A673 (cell line): ENCODE measurements at regions not wholly inside any gene's neighbourhood (a gene's known extent, or its start where the extent isn't known, plus 50 kb on each side); places are given as distances from the start of the nearest gene placed in this dataset.
"Not testable (repeated sequence)": the region's sequence is repeated elsewhere in the genome, so short reads cannot be mapped to it uniquely, and the experiment has no call there.

Experiments
- BruUV-seq: library from RNA; stranded (reverse); fragments of 400-500 nt; replicated peaks from 2 replicates; lab custom pipeline; 2021; lab: Mats Ljungman, UMichigan
- CTCF ChIA-PET: fragments of 300-600 bp; sonication (Branson Sonifier 250); formaldehyde crosslinking; loops from one replicate; lab custom pipeline; 2022; ENCODE audit warnings: antibody characterized with exemption; lab: Charles Lee
- POLR2A ChIA-PET: fragments of 300-600 bp; sonication (Branson Sonifier 250); formaldehyde crosslinking; loops from one replicate; lab custom pipeline; 2022; ENCODE audit warnings: antibody characterized with exemption; ENCODE audit not compliant: low non-redundant PET; lab: Charles Lee
- DNase-seq: peaks from one replicate; pipeline ENCODE4 v3.0.0-alpha.2; 2015; ENCODE audit warnings: low spot score
- H3K27ac ChIP-seq: fragments of 200-600 bp; sonication (generic); 2 replicates; pipeline ENCODE4 v1.5.1; 2016; ENCODE audit warnings: mixed run types, low read depth, mild to moderate bottlenecking, mixed read lengths, antibody characterized with exemption, low read length; ENCODE audit not compliant: poor library complexity, severe bottlenecking
- H3K27me3 ChIP-seq: fragments of 200-600 bp; sonication (generic); replicated peaks from 2 replicates; pipeline ENCODE4 v1.6.1; 2017; ENCODE audit warnings: mixed run types, low read depth, mild to moderate bottlenecking, mixed read lengths, antibody characterized with exemption, low read length; ENCODE audit not compliant: insufficient read depth, poor library complexity
- H3K36me3 ChIP-seq: fragments of 200-600 bp; sonication (generic); 2 replicates; pipeline ENCODE4 v1.6.1; 2016; ENCODE audit warnings: mixed run types, mild to moderate bottlenecking, mixed read lengths, antibody characterized with exemption, low read length; ENCODE audit not compliant: insufficient read depth, poor library complexity, severe bottlenecking
- H3K4me1 ChIP-seq: fragments of 200-600 bp; sonication (generic); 2 replicates; pipeline ENCODE4 v1.6.1; 2017; ENCODE audit warnings: mixed run types, mild to moderate bottlenecking, mixed read lengths, antibody characterized with exemption, low read length; ENCODE audit not compliant: insufficient read depth, poor library complexity, severe bottlenecking
- H3K4me3 ChIP-seq: fragments of 200-600 bp; sonication (generic); 2 replicates; pipeline ENCODE4 v1.5.1; 2016; ENCODE audit warnings: low read depth, mixed run types, mild to moderate bottlenecking, mixed read lengths, low read length; ENCODE audit not compliant: poor library complexity, severe bottlenecking
- H3K9me3 ChIP-seq: fragments of 200-600 bp; sonication (generic); 2 replicates; pipeline ENCODE4 v1.6.1; 2016; ENCODE audit warnings: mixed run types, low read depth, mild to moderate bottlenecking, mixed read lengths, antibody characterized with exemption, low read length; ENCODE audit not compliant: poor library complexity, severe bottlenecking
- intact Hi-C: fragments of 100-400 bp; cut with micrococcal nuclease; formaldehyde crosslinking; loops from one replicate; pipeline ENCODE4 v1.10.0; 2022; ENCODE audit not compliant: unreplicated experiment

GRCh38 chr21:10366210-10366609, 155.2 kb upstream of the TPTE start:
- CTCF ChIA-PET, H3K27me3 ChIP-seq, BruUV-seq, H3K36me3 ChIP-seq, H3K4me1 ChIP-seq, DNase-seq, H3K27ac ChIP-seq, H3K4me3 ChIP-seq, intact Hi-C loops, POLR2A ChIA-PET: not testable (repeated sequence)
- H3K9me3 ChIP-seq: peaks cover 27% of the 10 kb centered on the region

DNA sequence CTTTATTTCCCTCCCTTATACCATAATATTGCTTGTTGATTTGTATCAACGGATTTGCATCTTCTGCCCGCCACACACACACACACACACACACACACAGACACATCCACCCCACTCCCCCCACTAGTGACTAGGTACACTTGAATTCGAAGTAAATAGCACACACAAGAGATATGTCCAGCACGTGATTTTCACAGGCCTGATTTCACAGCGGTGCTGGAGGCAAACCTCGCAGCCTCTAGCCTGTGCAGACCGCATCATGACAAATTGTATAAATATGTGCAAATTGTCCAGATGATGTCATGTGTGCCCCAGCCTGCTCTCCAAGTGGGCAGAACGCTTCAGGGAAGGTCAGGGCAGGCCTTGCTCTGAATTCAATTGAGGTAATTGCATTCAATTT, 153.8 kb upstream of the TPTE start:
- BruUV-seq, CTCF ChIA-PET, H3K36me3 ChIP-seq, POLR2A ChIA-PET, H3K4me3 ChIP-seq, H3K4me1 ChIP-seq, H3K27ac ChIP-seq, intact Hi-C loops, H3K27me3 ChIP-seq, DNase-seq: not testable (repeated sequence)
- H3K9me3 ChIP-seq: peaks cover 13% of the 10 kb centered on the region

DNA sequence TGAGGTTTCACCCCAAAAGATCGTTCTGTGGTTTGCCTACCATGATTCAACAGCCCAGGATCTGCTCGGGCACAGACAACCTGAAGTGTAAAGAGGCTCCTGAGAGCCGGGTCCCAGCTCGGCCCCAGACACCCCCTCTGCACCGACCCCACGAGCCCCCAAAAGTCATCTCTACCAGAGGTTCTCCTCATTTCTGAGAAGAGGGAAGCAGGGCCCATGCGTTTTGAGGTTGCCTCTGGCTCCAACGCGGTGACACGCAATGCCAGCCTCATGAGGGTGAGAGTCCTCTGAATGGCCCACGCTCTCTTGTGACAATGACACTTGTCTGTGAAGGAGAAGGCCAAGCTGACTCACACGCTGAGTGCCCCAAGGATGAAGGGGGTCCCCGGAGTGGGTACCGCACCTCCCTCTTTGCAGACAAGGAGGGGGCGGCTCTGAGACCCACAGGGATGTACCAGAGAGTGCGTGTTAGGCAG, 153.0 kb upstream of the TPTE start:
- DNase-seq: not testable (repeated sequence)

GRCh38 chr21:10369289-10369688, 152.1 kb upstream of the TPTE start:
- POLR2A ChIA-PET, CTCF ChIA-PET, BruUV-seq: not testable (repeated sequence)

More for the DNA sequence above, 153.0 kb upstream of the TPTE start:
- H3K27ac ChIP-seq, intact Hi-C loops, H3K4me1 ChIP-seq, POLR2A ChIA-PET, CTCF ChIA-PET, H3K27me3 ChIP-seq, H3K4me3 ChIP-seq, H3K36me3 ChIP-seq, H3K9me3 ChIP-seq, BruUV-seq: not testable (repeated sequence)

DNA sequence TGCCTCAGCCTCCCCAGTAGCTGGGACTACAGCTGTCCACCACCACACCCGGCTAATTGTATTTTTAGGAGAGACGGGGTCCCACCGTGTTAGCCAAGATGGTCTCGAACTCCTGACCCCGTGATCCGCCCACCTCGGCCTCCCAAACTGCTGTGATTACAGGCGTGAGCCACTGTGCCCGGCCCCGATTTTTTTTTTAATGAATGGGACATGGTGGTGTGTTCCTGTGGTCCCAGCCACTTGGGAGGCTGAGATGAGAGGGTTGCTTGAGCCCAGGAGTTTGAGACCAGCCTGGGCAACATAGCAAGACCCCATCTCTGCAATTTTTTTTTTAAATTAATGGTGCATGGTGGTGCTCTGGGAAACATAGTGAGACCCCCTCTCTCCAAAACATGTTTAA, 143.6 kb upstream of the TPTE start:
- POLR2A ChIA-PET, H3K4me3 ChIP-seq, H3K4me1 ChIP-seq, H3K36me3 ChIP-seq, CTCF ChIA-PET, BruUV-seq, DNase-seq, H3K27ac ChIP-seq, H3K27me3 ChIP-seq, intact Hi-C loops: not testable (repeated sequence)
- peaks cover 49% of the 10 kb centered on the region for H3K9me3 ChIP-seq

More at GRCh38 chr21:10369289-10369688, 152.1 kb upstream of the TPTE start:
- H3K4me3 ChIP-seq, intact Hi-C loops, H3K36me3 ChIP-seq, DNase-seq, H3K9me3 ChIP-seq, H3K4me1 ChIP-seq, H3K27ac ChIP-seq, H3K27me3 ChIP-seq: not testable (repeated sequence)

DNA sequence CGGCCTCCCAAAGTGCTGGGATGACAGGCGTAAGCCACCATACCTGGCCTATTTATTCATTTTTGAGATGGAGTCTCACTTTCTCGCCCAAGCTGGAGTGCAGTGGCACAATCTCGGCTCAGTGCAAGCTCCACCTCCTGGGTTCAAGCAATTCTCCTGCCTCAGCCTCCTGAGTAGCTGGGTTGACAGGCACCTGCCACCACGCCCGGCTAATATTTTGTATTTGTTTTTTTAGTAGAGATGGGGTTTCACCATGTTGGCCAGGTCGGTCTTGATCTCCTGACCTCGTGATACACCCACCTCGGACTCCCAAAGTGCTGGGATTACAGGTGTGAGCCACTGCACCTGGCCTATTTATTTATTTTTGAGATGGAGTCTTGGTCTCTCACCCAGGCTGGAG, 141.6 kb upstream of the TPTE start:
- BruUV-seq, H3K27me3 ChIP-seq, CTCF ChIA-PET, POLR2A ChIA-PET, DNase-seq, H3K36me3 ChIP-seq, intact Hi-C loops, H3K4me3 ChIP-seq, H3K4me1 ChIP-seq, H3K27ac ChIP-seq: not testable (repeated sequence)
- H3K9me3 ChIP-seq: peaks cover 64% of the 10 kb centered on the region

DNA sequence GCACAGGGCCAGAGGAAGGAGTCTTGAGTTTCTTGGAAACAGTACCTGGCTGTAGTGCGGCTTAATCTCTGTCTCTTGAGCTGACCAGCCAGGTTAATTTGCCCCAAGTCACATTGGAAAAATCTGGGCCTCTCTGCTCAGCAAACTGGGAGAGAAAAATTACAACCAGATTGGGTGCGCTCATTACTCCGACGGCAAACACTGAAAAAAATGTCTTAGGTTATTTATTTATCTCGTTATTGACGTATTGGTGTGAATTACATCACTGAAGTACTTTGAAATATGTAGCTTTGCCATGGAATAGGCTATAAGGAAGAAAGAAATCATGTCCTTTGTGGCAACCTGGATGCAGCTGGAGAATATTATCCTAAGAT, 139.7 kb upstream of the TPTE start:
- H3K4me1 ChIP-seq, DNase-seq, CTCF ChIA-PET, POLR2A ChIA-PET, intact Hi-C loops, H3K27ac ChIP-seq, H3K4me3 ChIP-seq, H3K36me3 ChIP-seq, H3K27me3 ChIP-seq, BruUV-seq: not testable (repeated sequence)
- peaks cover 80% of the 10 kb centered on the region for H3K9me3 ChIP-seq

GRCh38 chr21:10382135-10382534, 139.2 kb upstream of the TPTE start:
- POLR2A ChIA-PET, intact Hi-C loops, DNase-seq, CTCF ChIA-PET, H3K36me3 ChIP-seq, H3K4me1 ChIP-seq, H3K27ac ChIP-seq, H3K4me3 ChIP-seq, H3K27me3 ChIP-seq, BruUV-seq: not testable (repeated sequence)
- H3K9me3 ChIP-seq: peaks cover 80% of the 10 kb centered on the region
